ENCODE measurements at regions not wholly inside any gene's neighbourhood (a gene's known extent, or its start where the extent isn't known, plus 50 kb on each side); places are given as distances from the start of the nearest gene placed in this dataset.

DNA sequence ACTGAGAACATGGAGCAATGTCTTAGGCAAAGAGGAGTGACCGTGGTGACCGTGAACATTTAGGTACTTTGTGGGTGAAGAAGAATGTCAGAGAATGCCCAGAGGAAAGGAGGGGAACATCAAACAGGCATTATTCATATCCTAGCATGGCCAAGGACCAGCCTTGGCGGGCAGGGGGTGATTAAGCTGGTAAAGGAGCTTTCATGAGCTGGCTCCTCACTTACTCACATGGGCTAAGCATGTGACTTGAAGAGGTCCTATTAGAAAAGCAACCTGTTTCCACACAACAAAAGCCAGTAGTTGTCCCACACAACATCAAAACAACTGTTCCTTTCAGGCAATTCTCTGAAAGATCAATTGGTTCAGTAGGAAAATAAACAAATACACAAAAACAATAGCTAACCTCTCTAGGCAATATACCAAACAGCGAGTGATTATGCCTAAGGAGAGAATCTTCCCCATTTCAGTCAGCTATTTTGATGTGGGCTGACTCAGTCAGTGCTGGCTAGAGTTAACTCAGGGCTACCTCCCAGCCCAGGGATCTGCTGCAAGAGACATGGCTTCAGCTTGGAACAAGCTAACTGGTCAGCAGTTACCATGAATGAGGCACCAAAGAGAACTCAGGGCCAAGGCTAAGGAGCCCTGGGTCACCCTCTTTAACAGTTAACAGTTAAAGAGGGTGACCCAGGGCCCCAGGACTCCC lies 283.5 kb downstream of the ARHGAP12 start:
- H3K27ac Mint-ChIP-seq, result no peak overlapping the region
- ATAC-seq, result no peak
- H3K9me3 Mint-ChIP-seq, result peaks cover 3 to 5% of the 10 kb centered on the region in 2 donors
- DNase-seq (ENCODE audit: low spot score in 2 of 2), result no peak
- H3K36me3 Mint-ChIP-seq, result no peaks in the 10 kb centered on the region

GRCh38 chr10:31642281-31642680 lies 286.4 kb downstream of the ARHGAP12 start:
- DNase-seq (ENCODE audit: low spot score in 2 of 2), result no peak
- peaks cover 0 to 6% of the 10 kb centered on the region in 2 donors for H3K36me3 Mint-ChIP-seq
- H3K27ac Mint-ChIP-seq, result no peak overlapping the region
- peaks cover 12 to 13% of the 10 kb centered on the region in 2 donors for H3K9me3 Mint-ChIP-seq
- no peak for ATAC-seq

DNA sequence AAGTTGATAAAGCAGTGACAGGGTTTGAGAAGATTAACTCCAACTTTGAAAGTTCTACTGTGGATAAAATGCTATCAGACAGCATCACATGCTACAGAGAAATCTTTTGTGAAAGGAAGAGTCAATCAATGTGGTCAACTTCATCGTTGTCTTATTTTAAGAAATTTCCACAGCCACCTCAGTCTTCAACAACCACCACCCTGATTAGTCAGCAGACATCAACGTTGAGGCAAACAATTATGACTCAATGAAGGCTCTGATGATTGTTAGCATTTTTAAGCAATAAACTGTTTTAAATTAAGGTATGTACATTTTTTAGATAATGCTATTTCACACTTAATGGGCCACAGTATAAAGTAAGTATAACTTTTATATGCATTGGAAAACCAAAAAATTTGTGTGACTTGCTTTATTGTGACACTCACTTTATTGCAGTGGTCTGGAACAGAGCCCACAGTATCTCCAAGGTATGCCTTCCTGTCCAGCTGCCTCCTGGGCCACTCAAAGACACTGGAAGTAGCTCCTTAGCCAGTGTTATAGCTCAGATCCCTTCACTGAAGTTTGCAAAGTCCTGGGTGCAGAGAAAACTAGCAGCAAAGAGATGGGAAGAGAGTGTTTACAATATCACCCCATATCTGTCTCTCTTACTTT lies 293.1 kb downstream of the ARHGAP12 start:
- ATAC-seq (no peak), DNase-seq (ENCODE audit: low spot score in 2 of 2) (no peak)
- no peak overlapping the region for H3K27ac Mint-ChIP-seq
- H3K9me3 Mint-ChIP-seq, result peaks cover 9 to 12% of the 10 kb centered on the region in 2 donors
- H3K36me3 Mint-ChIP-seq, result peaks cover 0 to 6% of the 10 kb centered on the region in 2 donors

DNA sequence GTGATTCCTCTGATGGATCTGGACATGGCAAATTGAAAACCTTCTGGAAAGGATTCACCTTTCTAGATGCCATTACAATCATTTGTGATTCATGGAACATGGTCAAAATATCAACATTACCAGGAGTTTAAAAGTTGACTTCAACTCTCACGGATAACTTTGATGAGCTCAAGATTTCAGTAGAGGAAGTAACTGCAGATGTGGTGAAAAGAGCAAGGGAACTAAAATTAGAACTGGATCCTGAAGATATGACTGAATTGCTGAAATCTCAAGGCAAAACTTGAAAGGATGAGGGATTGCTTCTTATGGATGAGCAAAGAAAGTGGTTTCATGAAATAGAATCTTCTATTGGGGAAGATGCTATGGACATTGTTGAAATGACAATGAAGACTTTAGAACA lies 293.6 kb downstream of the ARHGAP12 start:
- ATAC-seq, result no peak
- Mint-ChIP-seq H3K27ac (no peak overlapping the region), H3K36me3 (peaks cover 0 to 6% of the 10 kb centered on the region in 2 donors), H3K9me3 (peaks cover 9 to 12% of the 10 kb centered on the region in 2 donors)
- no peak for DNase-seq (ENCODE audit: low spot score in 2 of 2)

GRCh38 chr10:31630861-31631567 lies 297.6 kb downstream of the ARHGAP12 start:
- peaks cover 6 to 8% of the 10 kb centered on the region in 2 donors for H3K36me3 Mint-ChIP-seq
- no peak for ATAC-seq
- DNase-seq (ENCODE audit: low spot score in 2 of 2), result no peak

GRCh38 chr10:31625566-31625965 lies 303.1 kb downstream of the ARHGAP12 start:
- Mint-ChIP-seq H3K36me3 (peaks cover 9 to 12% of the 10 kb centered on the region in 2 donors), H3K9me3 (peaks cover 19 to 32% of the 10 kb centered on the region in 2 donors), H3K27ac (no peak overlapping the region)
- no peak for ATAC-seq
- DNase-seq (ENCODE audit: low spot score in 2 of 2), result no peak

More at GRCh38 chr10:31630861-31631567, 297.6 kb downstream of the ARHGAP12 start:
- Mint-ChIP-seq H3K9me3 (peaks cover 7 to 17% of the 10 kb centered on the region in 2 donors), H3K27ac (no peak overlapping the region)

DNA sequence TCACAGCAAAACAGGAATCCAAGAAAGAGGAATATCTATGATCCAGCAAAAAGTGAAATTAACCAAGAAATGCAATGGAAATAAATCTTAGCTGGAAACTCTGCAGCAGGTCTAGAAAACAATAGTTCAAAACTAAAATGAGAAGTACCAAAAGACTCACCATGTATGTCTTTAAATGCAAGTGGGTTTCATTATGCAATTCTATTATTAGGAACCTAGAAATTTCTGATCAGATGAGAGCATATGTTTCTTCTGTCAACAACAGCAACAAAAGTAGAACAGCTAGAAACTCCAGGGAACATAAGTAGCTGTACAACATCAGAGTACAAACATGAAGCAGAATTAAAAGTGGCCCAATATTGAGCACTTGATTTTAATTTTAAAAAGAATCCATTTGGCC lies 304.0 kb downstream of the ARHGAP12 start:
- H3K27ac Mint-ChIP-seq, result no peak overlapping the region

DNA sequence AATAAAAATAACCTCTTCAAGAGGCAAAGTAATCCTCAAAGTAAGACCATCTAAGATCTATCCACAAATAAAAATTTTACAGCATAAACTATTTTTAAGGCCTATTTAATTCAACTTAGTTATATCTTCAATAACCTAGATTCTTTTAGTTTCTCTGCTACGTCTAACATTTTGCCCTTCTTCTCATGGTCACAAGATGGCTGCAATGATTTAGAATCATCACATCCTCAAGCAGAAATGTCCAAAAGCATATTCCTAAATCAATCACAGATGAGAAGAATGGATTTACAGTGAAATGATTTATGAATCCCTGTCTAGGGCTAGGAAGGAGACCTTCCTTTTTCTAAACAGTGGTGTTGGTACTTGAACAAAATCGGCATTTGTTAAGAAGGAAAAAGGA lies 304.7 kb downstream of the ARHGAP12 start:
- H3K27ac Mint-ChIP-seq, result no peak overlapping the region
- DNase-seq (ENCODE audit: low spot score in 2 of 2) (no peak), ATAC-seq (no peak)
- peaks cover 9 to 12% of the 10 kb centered on the region in 2 donors for H3K36me3 Mint-ChIP-seq
- peaks cover 19 to 27% of the 10 kb centered on the region in 2 donors for H3K9me3 Mint-ChIP-seq

More for the DNA sequence above, 304.0 kb downstream of the ARHGAP12 start:
- DNase-seq (ENCODE audit: low spot score in 2 of 2) (no peak), ATAC-seq (no peak)
- H3K9me3 Mint-ChIP-seq, result peaks cover 19 to 30% of the 10 kb centered on the region in 2 donors
- H3K36me3 Mint-ChIP-seq, result peaks cover 9 to 12% of the 10 kb centered on the region in 2 donors

DNA sequence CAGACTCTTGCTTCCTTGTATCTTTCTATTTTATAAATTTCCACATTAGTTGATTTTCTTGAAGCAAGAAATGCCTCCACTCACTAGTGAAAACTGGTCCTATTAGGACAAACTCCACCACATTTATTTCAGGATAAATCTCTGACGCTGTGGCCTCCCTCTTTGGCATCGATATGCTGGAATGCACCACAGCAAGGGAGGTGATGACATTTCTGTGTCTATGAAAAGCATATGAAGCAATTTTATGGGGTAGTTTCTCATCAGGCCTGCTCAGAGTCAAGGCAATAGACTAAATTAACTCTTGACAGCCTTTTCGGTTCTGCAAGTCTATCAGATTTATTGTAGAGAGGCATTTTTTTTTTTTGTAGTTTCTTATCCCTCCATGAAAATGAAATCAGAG lies 304.4 kb downstream of the ZEB1 start:
- peaks cover 9 to 12% of the 10 kb centered on the region in 2 donors for H3K36me3 Mint-ChIP-seq
- no peak for DNase-seq (ENCODE audit: low spot score in 2 of 2)
- no peak for ATAC-seq
- no peak overlapping the region for H3K27ac Mint-ChIP-seq
- H3K9me3 Mint-ChIP-seq, result peaks cover 19 to 27% of the 10 kb centered on the region in 2 donors

DNA sequence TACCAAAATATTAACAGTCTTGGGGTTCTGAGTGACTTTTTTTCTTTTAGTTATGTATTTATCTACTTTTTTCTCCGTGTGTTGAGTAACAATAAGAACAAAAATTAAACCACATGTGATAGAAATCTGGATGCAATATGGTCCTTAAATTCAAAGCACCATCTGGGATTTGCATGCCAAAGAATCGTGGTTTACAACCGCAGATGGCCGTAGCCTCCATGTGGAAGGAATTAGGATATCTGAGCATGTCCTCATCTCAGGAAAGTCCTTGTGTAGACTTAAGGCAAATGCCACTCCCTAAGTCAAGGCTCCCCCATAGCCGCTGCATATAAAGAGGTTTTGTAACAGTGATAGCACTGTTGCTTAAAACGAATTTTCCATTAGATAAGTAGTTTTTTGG lies 304.0 kb downstream of the ZEB1 start:
- H3K9me3 Mint-ChIP-seq, result peaks cover 19 to 27% of the 10 kb centered on the region in 2 donors
- peaks cover 9 to 12% of the 10 kb centered on the region in 2 donors for H3K36me3 Mint-ChIP-seq
- H3K27ac Mint-ChIP-seq, result no peak overlapping the region
- DNase-seq (ENCODE audit: low spot score in 2 of 2), result no peak
- no peak for ATAC-seq

GRCh38 chr10:31621733-31622132 lies 302.7 kb downstream of the ZEB1 start:
- Mint-ChIP-seq H3K36me3 (peaks cover 8 to 12% of the 10 kb centered on the region in 2 donors), H3K27ac (no peak overlapping the region), H3K9me3 (peaks cover 19 to 26% of the 10 kb centered on the region in 2 donors)
- no peak for DNase-seq (ENCODE audit: low spot score in 2 of 2)
- ATAC-seq, result no peak

- peaks cover 10 to 18% of the 10 kb centered on the region in 2 donors for H3K9me3 Mint-ChIP-seq
- H3K36me3 Mint-ChIP-seq, result peaks cover 0 to 6% of the 10 kb centered on the region in 2 donors
- DNase-seq (ENCODE audit: low spot score in 2 of 2), result no peak
- H3K27ac Mint-ChIP-seq, result peak overlapping the region in 1 of 2 donors; percentile 17
- ATAC-seq, result no peak
Observed at GRCh38 chr10:31620226-31621151, 301.5 kb downstream of the ZEB1 start.

GRCh38 chr10:31619531-31620061 lies 300.6 kb downstream of the ZEB1 start:
- DNase-seq (ENCODE audit: low spot score in 2 of 2) (no peak), ATAC-seq (no peak)
- H3K36me3 Mint-ChIP-seq, result peaks cover 0 to 6% of the 10 kb centered on the region in 2 donors
- peaks cover 7 to 9% of the 10 kb centered on the region in 2 donors for H3K9me3 Mint-ChIP-seq
- H3K27ac Mint-ChIP-seq, result peak overlapping the region in 1 of 2 donors; percentile 36

DNA sequence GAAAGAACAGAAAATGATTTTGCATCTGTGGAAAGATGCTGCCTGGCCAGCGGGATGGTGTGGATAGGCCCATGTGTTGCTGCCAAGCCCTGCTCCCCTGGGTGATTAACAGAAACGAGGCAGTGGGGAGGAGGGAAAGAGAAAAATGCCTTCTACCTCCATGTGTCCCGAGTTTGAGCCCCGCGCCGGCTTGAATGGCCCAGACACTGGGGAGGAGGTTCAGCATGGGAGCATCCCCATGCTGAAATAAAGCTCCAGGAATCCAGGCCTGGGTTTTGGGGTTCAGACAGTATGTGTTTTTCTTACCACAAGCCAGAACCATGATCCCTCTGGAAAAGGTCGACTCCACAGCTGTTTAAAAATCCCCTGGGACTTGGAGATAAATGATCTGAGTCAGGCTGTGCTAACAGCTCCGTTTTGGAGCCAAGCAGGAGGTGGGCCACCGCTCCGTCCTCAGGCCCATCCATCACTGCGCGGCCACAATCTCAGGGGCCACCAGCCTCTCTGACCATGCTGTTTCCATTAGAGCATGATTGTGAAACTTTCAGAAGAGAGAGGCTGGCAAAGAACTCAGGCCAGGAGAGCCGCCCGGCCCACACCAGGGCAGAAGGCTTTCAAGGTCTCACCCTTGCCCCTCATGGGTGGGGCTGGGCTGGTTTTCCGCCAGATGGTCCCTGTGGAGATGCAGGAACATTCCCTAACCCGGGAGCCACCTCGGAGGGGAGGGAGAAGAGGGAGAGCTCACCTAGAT lies 299.7 kb downstream of the ZEB1 start:
- ATAC-seq (no peak), DNase-seq (ENCODE audit: low spot score in 2 of 2) (no peak)
- Mint-ChIP-seq H3K36me3 (no peaks in the 10 kb centered on the region), H3K27ac (peak overlapping the region in 1 of 2 donors; percentile 36), H3K9me3 (no peaks in the 10 kb centered on the region)

GRCh38 chr10:31617757-31618156 lies 298.7 kb downstream of the ZEB1 start:
- Mint-ChIP-seq H3K36me3 (no peaks in the 10 kb centered on the region), H3K27ac (no peak overlapping the region), H3K9me3 (no peaks in the 10 kb centered on the region)
- no peak for DNase-seq (ENCODE audit: low spot score in 2 of 2)
- no peak for ATAC-seq
